ENCODE measurements at regions not wholly inside any gene's neighbourhood (a gene's known extent, or its start where the extent isn't known, plus 50 kb on each side); places are given as distances from the start of the nearest gene placed in this dataset.
"Not testable (repeated sequence)": the region's sequence is repeated elsewhere in the genome, so short reads cannot be mapped to it uniquely, and the experiment has no call there.

- DNase-seq (ENCODE audit: low read depth in 2 of 2) = no peak
Observed at GRCh38 chr4:126736133-126736518, 896.6 kb upstream of the INTU start.

GRCh38 chr4:126737899-126738526 lies 894.7 kb upstream of the INTU start:
- DNase-seq (ENCODE audit: low read depth in 2 of 2) = no peak

GRCh38 chr4:126738527-126738923 lies 894.2 kb upstream of the INTU start:
- no peak for DNase-seq (ENCODE audit: low read depth in 2 of 2)

GRCh38 chr4:126738926-126739325 lies 893.8 kb upstream of the INTU start:
- no peak for DNase-seq (ENCODE audit: low read depth in 2 of 2)

- no peak for DNase-seq (ENCODE audit: low read depth in 2 of 2)
Observed at GRCh38 chr4:126740687-126741086, 892.1 kb upstream of the INTU start.

- no peak for DNase-seq (ENCODE audit: low read depth in 2 of 2)
Observed at GRCh38 chr4:126742048-126742447, 890.7 kb upstream of the INTU start.

- no peak for DNase-seq (ENCODE audit: low read depth in 2 of 2)
Observed at GRCh38 chr4:126742885-126743284, 889.9 kb upstream of the INTU start.

- no peak for DNase-seq (ENCODE audit: low read depth in 2 of 2)
Observed at GRCh38 chr4:126748736-126749135, 884.0 kb upstream of the INTU start.

GRCh38 chr4:126750723-126751122 lies 882.0 kb upstream of the INTU start:
- DNase-seq (ENCODE audit: low read depth in 2 of 2) = no peak

GRCh38 chr4:126752126-126752525 lies 880.6 kb upstream of the INTU start:
- DNase-seq (ENCODE audit: low read depth in 2 of 2) = no peak

- no peak for DNase-seq (ENCODE audit: low read depth in 2 of 2)
Observed at GRCh38 chr4:126752702-126753101, 880.1 kb upstream of the INTU start.

- DNase-seq (ENCODE audit: low read depth in 2 of 2) = no peak
Observed at GRCh38 chr4:126753592-126753991, 879.2 kb upstream of the INTU start.

- DNase-seq (ENCODE audit: low read depth in 2 of 2) = no peak
Observed at GRCh38 chr4:126755506-126755905, 877.3 kb upstream of the INTU start.

GRCh38 chr4:126756050-126756829 lies 876.5 kb upstream of the INTU start:
- no peak for DNase-seq (ENCODE audit: low read depth in 2 of 2)

GRCh38 chr4:126757219-126757618 lies 875.5 kb upstream of the INTU start:
- no peak for DNase-seq (ENCODE audit: low read depth in 2 of 2)

- DNase-seq (ENCODE audit: low read depth in 2 of 2) = no peak
Observed at GRCh38 chr4:126758493-126758892, 874.3 kb upstream of the INTU start.

GRCh38 chr4:126761947-126762662 lies 870.7 kb upstream of the INTU start:
- DNase-seq (ENCODE audit: low read depth in 2 of 2) = no peak

GRCh38 chr4:126762663-126763247 lies 870.0 kb upstream of the INTU start:
- DNase-seq (ENCODE audit: low read depth in 2 of 2) = no peak

GRCh38 chr4:126766241-126766640 lies 866.5 kb upstream of the INTU start:
- no peak for DNase-seq (ENCODE audit: low read depth in 2 of 2)

GRCh38 chr4:126768338-126768737 lies 864.4 kb upstream of the INTU start:
- no peak for DNase-seq (ENCODE audit: low read depth in 2 of 2)

GRCh38 chr4:126770811-126771553 lies 861.8 kb upstream of the INTU start:
- DNase-seq (ENCODE audit: low read depth in 2 of 2) = not testable (repeated sequence)

- DNase-seq (ENCODE audit: low read depth in 2 of 2) = not testable (repeated sequence)
Observed at GRCh38 chr4:126771618-126772017, 861.1 kb upstream of the INTU start.

All from stimulated activated CD8-positive, alpha-beta memory T cell treated with anti-CD3 and anti-CD28 coated beads, Interleukin-15, amount 100 ng/mL, for 48 hours (primary cell).